BJ (cell line): ENCODE measurements at regions not wholly inside any gene's neighbourhood (a gene's known extent, or its start where the extent isn't known, plus 50 kb on each side); places are given as distances from the start of the nearest gene placed in this dataset.

Experiments
- CTCF ChIA-PET: fragments of 350-600 bp; formaldehyde crosslinking; extraction: SDS; loops from one replicate; lab custom pipeline; 2021; ENCODE audit warnings: antibody characterized with exemption, inconsistent platforms; lab: Yijun Ruan, JAX
- POLR2A ChIA-PET: fragments of 300-600 bp; sonication (Branson Sonifier 250); formaldehyde crosslinking; extraction: SDS; loops from one replicate; lab custom pipeline; 2021; ENCODE audit warnings: antibody characterized with exemption; lab: Charles Lee
- DNase-seq: peaks from one replicate; pipeline ENCODE4 v3.0.0-alpha.2; 2011; ENCODE audit warnings: low read depth
- H3K27me3 ChIP-seq: 2 replicates; pipeline ENCODE4 v1.6.0; 2011; ENCODE audit warnings: low read length; ENCODE audit not compliant: control insufficient read depth, insufficient read depth
- H3K36me3 ChIP-seq: 2 replicates; pipeline ENCODE4 v1.5.1; 2011; ENCODE audit warnings: low read length; ENCODE audit not compliant: control insufficient read depth, insufficient read depth
- H3K4me3 ChIP-seq: 2 replicates; pipeline ENCODE4 v1.5.1; 2011; ENCODE audit warnings: low read depth, mild to moderate bottlenecking, control low read depth, low read length
- CTCF ChIP-seq: IDR thresholded peaks from 2 replicates; pipeline ENCODE4 v1.5.1; 2011; ENCODE audit warnings: low read depth, mild to moderate bottlenecking, control low read depth, inconsistent platforms, low read length, moderate library complexity; ENCODE audit not compliant: insufficient read depth

GRCh38 chr2:129465045-129465444, 514.4 kb upstream of the RAB6C start:
- no peak for TF ChIP-seq CTCF
- Histone ChIP-seq H3K27me3 (no peaks in the 10 kb centered on the region), H3K36me3 (no peaks in the 10 kb centered on the region), H3K4me3 (no peak overlapping the region)
- ChIA-PET CTCF (no interaction called here), POLR2A (no interaction called here)
- DNase-seq, result no peak

- DNase-seq, result no peak
- ChIA-PET CTCF (no interaction called here), POLR2A (no interaction called here)
- H3K27me3 ChIP-seq, result no peaks in the 10 kb centered on the region
- TF ChIP-seq CTCF, result no peak
- H3K36me3 ChIP-seq, result no peaks in the 10 kb centered on the region
- H3K4me3 ChIP-seq, result no peak overlapping the region
These were observed 513.1 kb upstream of the RAB6C start for GRCh38 chr2:129466389-129466788.

GRCh38 chr2:129467012-129467779, 512.3 kb upstream of the RAB6C start:
- H3K36me3 ChIP-seq, result no peaks in the 10 kb centered on the region
- no peak overlapping the region for H3K4me3 ChIP-seq
- H3K27me3 ChIP-seq, result no peaks in the 10 kb centered on the region
- ChIA-PET POLR2A (no interaction called here), CTCF (no interaction called here)
- DNase-seq, result no peak
- TF ChIP-seq CTCF, result no peak

- Histone ChIP-seq H3K4me3 (no peak overlapping the region), H3K27me3 (no peaks in the 10 kb centered on the region), H3K36me3 (no peaks in the 10 kb centered on the region)
- no peak for TF ChIP-seq CTCF
- ChIA-PET CTCF (no interaction called here), POLR2A (no interaction called here)
- no peak for DNase-seq
These were observed 511.5 kb upstream of the RAB6C start for GRCh38 chr2:129467941-129468340.

GRCh38 chr2:129468879-129469278, 510.6 kb upstream of the RAB6C start:
- H3K27me3 ChIP-seq, result no peaks in the 10 kb centered on the region
- H3K4me3 ChIP-seq, result no peak overlapping the region
- POLR2A ChIA-PET, result no interaction called here
- no peak for TF ChIP-seq CTCF
- DNase-seq, result no peak
- CTCF ChIA-PET, result interaction anchor here (0.8 kb wide), 1 partner anchor 25 kb away, joined by 3 read pairs; no protein-coding TSS in a partner anchor
- no peaks in the 10 kb centered on the region for H3K36me3 ChIP-seq
